ENCODE measurements at regions not wholly inside any gene's neighbourhood (a gene's known extent, or its start where the extent isn't known, plus 50 kb on each side); places are given as distances from the start of the nearest gene placed in this dataset.

DNA sequence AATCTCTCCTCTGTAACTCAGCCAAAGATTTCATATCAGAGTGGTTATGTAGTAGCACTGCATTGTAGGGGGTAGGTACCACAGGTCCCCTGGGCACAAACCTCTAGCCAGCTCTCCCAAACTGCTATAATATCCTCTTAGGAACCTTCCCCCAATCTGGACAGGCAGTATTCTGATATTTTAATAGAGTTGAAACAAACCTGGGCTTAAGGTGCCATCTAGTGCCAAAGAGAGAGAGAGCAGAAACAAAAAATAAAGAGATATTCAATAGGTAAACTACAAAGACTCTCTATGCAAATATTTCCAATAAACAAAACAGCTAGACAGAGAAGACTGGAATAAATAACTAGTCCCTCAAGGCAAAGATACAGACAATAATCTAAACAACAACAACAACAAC is 1070.0 kb downstream of the CDH11 start:
- H3K9ac ChIP-seq (ENCODE audit: low read depth in 2 of 2, low read length in 2 of 2) = no peak overlapping the region
- H3K9me3 ChIP-seq = no peaks in the 10 kb centered on the region
- H3K36me3 ChIP-seq = no peaks in the 10 kb centered on the region
- intact Hi-C loops (cut with DNase I) = no loop called here
- TF ChIP-seq, protein P1, sequence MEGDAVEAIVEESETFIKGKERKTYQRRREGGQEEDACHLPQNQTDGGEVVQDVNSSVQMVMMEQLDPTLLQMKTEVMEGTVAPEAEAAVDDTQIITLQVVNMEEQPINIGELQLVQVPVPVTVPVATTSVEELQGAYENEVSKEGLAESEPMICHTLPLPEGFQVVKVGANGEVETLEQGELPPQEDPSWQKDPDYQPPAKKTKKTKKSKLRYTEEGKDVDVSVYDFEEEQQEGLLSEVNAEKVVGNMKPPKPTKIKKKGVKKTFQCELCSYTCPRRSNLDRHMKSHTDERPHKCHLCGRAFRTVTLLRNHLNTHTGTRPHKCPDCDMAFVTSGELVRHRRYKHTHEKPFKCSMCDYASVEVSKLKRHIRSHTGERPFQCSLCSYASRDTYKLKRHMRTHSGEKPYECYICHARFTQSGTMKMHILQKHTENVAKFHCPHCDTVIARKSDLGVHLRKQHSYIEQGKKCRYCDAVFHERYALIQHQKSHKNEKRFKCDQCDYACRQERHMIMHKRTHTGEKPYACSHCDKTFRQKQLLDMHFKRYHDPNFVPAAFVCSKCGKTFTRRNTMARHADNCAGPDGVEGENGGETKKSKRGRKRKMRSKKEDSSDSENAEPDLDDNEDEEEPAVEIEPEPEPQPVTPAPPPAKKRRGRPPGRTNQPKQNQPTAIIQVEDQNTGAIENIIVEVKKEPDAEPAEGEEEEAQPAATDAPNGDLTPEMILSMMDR (IDR thresholded peaks at IDR 0.05) = no peak
- no peak for DNase-seq
- H3K27ac ChIP-seq = no peak overlapping the region
- no peak overlapping the region for H3K4me3 ChIP-seq
- no peaks in the 10 kb centered on the region for H3K27me3 ChIP-seq
- no peaks in the 10 kb centered on the region for H3K4me1 ChIP-seq

DNA sequence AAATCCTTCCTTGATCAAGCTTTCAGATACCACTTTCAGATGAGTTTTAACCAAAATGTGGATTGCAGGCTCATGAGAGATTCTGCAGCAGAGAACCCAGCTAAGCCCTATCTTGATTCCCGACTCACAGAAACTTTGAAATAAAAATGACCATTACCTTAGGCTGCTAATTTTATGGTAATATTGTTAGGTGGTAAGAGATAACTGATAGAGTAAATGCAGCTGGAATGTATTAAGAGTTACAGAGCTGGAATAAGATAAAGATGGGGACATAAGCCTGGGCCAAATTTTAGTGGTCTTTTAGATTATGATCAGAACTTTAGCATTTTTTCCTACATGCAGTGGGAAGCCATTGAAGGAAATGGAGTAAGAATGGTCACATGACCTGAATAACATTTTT is 1074.0 kb downstream of the CDH11 start:
- Histone ChIP-seq H3K4me3 (no peak overlapping the region), H3K27ac (no peak overlapping the region), H3K4me1 (no peaks in the 10 kb centered on the region), H3K36me3 (no peaks in the 10 kb centered on the region), H3K9ac (ENCODE audit: low read depth in 2 of 2, low read length in 2 of 2) (no peak overlapping the region), H3K9me3 (no peaks in the 10 kb centered on the region), H3K27me3 (no peaks in the 10 kb centered on the region)
- intact Hi-C loops (cut with DNase I) = no loop called here
- TF ChIP-seq, protein P1 (IDR thresholded peaks at IDR 0.05) = no peak
- DNase-seq = no peak

DNA sequence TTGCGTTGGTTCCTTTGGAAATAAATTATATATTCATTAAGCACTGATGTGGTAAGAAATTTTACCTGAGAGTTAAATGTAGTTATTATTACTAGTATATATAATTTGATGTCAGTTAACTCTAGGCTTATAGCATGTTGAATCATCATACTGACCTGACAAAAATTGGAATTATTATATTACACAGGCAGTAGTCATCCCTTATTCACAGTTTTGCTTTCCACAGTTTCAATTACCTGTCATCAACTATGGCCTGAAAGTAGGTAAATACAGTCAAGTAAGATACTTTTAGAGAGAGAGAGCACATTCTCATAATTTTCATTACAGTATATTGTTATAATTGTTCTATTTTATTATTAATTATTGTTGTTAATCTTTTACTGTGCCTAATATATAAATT is 1074.7 kb downstream of the CDH11 start:
- TF ChIP-seq, protein P1 (IDR thresholded peaks at IDR 0.05) = no peak
- intact Hi-C loops (cut with DNase I) = no loop called here
- Histone ChIP-seq H3K27me3 (no peaks in the 10 kb centered on the region), H3K9ac (ENCODE audit: low read depth in 2 of 2, low read length in 2 of 2) (no peak overlapping the region), H3K9me3 (no peaks in the 10 kb centered on the region), H3K4me3 (no peak overlapping the region), H3K4me1 (no peaks in the 10 kb centered on the region), H3K27ac (no peak overlapping the region), H3K36me3 (no peaks in the 10 kb centered on the region)
- no peak for DNase-seq

- H3K27me3 ChIP-seq = no peaks in the 10 kb centered on the region
- no peaks in the 10 kb centered on the region for H3K9me3 ChIP-seq
- H3K4me1 ChIP-seq = no peaks in the 10 kb centered on the region
- TF ChIP-seq, protein P1 (IDR thresholded peaks at IDR 0.05) = no peak
- no peak overlapping the region for H3K27ac ChIP-seq
- intact Hi-C loops (cut with DNase I) = no loop called here
- no peak overlapping the region for H3K4me3 ChIP-seq
- H3K9ac ChIP-seq (ENCODE audit: low read depth in 2 of 2, low read length in 2 of 2) = no peak overlapping the region
- H3K36me3 ChIP-seq = no peaks in the 10 kb centered on the region
- no peak for DNase-seq
Measured at GRCh38 chr16:64035337-64035736, 1086.5 kb downstream of the CDH11 start.

- no peaks in the 10 kb centered on the region for H3K36me3 ChIP-seq
- intact Hi-C loops (cut with DNase I) = no loop called here
- no peaks in the 10 kb centered on the region for H3K4me1 ChIP-seq
- no peaks in the 10 kb centered on the region for H3K9me3 ChIP-seq
- no peaks in the 10 kb centered on the region for H3K27me3 ChIP-seq
- DNase-seq = no peak
- H3K4me3 ChIP-seq = no peak overlapping the region
- H3K9ac ChIP-seq (ENCODE audit: low read depth in 2 of 2, low read length in 2 of 2) = no peak overlapping the region
- TF ChIP-seq, protein P1 (IDR thresholded peaks at IDR 0.05) = no peak
- no peak overlapping the region for H3K27ac ChIP-seq
Measured at GRCh38 chr16:64019339-64019738, 1102.5 kb downstream of the CDH11 start.

DNA sequence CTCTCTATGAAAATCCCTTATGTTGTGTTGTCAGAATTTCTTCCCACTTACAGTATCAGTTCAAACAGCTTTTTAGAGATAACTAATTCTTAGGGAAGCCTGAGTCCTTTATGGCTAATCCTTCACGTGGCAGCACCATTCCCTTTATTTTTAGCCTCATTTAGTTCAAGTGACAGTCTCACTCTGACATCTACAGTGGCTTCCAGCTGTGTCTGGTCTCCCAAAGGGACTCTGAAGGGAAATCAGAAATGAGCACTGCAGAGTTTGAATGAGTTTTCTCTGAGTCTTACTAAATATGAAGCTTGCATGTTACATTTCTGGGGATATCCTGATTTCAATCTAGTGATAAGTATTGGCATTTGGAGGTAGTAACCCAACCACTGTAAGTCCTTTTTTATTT is 1104.1 kb downstream of the CDH11 start:
- no peak for DNase-seq
- TF ChIP-seq, protein P1 (IDR thresholded peaks at IDR 0.05) = no peak
- intact Hi-C loops (cut with DNase I) = no loop called here

More for the DNA sequence above, 1104.1 kb downstream of the CDH11 start:
- Histone ChIP-seq H3K4me1 (no peaks in the 10 kb centered on the region), H3K9me3 (no peaks in the 10 kb centered on the region), H3K27me3 (no peaks in the 10 kb centered on the region), H3K4me3 (no peak overlapping the region), H3K36me3 (no peaks in the 10 kb centered on the region), H3K27ac (no peak overlapping the region), H3K9ac (ENCODE audit: low read depth in 2 of 2, low read length in 2 of 2) (no peak overlapping the region)

Measured in colonic mucosa (tissue), 4 donors.